GM21723 (cell line): ENCODE measurements at regions not wholly inside any gene's neighbourhood (a gene's known extent, or its start where the extent isn't known, plus 50 kb on each side); places are given as distances from the start of the nearest gene placed in this dataset.

ENCODE experiments used
- ATAC-seq: cut with Tn5 transposase; IDR thresholded peaks from one replicate; pipeline ENCODE4 v1.9.1; 2021; ENCODE audit warnings: mild to moderate bottlenecking, moderate library complexity; ENCODE audit not compliant: unreplicated experiment

DNA sequence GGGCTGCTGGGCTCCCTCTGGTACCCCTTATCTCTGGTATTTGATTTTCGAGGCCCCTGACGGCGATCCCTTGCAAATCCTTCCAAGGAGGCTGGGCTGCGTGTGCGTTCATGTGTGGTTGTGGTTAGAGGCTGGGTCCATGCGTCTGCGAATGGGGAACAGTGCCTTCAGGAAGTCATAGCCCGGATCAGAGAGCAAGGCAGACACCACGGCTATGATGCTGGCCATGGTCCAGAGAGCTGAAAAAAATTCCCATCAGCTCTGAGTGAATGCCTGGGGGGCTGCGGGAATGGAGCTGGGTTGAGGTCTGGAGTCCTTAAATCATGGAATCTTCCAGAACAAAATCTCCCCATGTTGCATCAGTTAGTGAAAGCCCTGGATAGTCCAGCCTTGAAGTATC lies 145.5 kb downstream of the ACKR3 start:
- no peak for ATAC-seq

DNA sequence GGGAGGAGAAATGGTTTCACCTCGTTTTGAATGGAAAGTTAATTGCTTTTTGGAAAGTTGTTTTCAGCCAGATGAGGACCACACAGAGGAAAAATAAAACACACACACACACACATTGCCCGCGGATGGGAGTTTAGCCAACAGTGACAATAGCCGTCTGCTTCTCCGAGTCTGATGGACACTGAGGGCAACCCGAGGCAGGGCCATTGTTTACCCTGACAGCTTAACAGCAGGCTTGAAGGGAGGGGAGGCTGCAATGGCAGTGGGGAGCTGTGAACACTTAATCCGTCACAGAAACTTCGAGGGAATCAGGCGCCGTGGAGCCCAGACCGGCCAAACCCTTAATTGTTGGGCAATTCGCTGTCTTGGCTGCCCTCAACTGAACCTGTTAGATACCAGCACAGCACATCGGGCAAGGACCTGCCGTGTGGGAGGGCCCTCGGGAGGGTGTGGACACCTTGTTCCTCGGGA lies 145.9 kb downstream of the ACKR3 start:
- no peak for ATAC-seq

DNA sequence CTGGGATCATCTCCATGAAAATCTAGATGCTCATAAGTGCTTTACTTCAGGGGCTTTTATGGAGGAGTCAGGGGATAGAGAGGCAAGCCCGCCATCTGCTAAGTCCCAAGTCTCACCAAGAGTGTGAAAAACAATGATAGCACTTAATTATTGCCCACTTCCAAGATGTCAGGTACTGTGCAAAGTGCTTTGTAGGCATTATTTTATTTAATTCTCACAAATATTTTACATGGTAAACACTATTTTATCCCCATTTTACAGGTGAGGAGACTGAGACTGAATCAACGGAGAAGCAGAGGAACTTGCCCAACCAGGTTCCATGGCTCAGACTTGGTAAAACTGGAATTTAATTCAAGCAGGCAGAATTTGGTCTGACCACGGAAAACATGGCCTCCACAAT lies 147.5 kb downstream of the ACKR3 start:
- no peak for ATAC-seq

DNA sequence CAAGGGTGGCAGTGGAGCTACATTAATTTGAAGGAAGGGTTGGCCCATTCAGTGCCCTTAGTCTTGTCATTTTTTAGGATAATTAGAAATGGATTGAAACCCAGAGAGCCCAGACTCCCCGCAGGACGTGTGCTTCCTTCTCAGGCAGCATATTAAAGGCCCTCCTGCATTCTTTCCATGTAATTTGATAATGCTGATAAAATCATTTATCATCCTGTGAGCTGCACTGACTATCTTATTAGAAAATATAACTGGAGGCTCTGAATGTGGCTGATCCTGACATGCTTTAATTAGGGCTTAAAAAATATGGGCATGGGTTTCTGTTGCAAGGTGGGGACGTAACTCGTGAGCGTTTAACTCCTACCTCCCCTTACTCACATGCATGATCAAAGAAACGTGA lies 148.1 kb downstream of the ACKR3 start:
- ATAC-seq = no peak

DNA sequence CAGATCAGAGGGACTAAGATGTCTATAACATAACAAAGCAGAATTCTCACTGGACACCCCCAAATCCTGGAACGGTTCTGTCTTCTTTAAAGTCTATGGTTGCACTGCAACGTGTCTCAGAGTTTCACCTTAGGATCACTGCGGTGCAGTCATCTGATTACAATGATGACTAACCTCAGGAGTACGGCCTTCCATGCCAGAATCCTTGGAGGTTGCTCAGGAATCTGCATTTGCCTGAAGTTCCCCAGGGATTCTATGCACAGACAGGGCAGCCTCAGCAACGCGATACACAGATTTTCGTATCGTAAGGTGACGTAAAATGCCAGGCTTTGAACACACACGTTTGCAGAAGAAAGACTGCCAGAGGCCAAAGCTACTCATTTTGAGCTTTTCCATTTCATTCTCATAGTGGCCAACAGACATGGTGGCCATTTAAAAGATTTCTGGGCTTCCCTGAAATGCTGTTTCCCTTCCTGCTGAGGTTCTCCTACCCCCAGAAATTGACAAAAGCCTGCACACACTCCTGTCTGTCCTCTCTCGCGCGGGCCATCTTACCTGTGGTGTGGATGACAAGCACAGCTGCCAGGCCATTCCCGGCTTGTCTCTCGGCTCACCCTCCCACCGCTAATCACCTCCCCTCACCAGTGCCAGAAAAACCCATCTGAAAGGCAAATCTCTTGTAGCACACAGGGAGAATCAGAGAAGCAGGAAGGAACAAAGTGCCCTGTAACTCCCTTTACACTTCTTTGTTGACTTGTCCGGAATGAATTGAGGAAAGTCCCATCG lies 148.8 kb downstream of the ACKR3 start:
- no peak for ATAC-seq

DNA sequence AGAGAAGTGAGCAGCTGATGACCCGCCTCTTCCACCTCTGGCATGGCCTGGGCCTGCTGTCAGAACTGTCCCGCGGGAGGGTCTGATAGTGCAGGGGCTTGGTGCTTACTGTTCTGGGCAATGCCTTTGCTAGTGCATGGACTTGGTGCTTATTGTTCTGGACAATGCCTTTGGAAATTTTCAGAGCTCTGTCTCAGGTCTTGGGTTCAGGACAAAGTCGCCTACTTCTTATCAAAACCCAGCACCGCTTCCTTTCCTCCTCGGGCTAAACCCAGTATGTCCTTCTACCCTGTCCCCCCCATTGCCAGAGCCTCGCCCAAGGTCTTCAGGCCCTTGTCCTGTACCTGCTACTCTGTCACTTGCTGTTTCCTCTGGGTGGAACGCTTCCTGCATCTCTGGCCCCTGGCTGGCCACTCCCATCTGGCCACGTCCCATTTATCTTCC lies 149.6 kb downstream of the ACKR3 start:
- no peak for ATAC-seq

DNA sequence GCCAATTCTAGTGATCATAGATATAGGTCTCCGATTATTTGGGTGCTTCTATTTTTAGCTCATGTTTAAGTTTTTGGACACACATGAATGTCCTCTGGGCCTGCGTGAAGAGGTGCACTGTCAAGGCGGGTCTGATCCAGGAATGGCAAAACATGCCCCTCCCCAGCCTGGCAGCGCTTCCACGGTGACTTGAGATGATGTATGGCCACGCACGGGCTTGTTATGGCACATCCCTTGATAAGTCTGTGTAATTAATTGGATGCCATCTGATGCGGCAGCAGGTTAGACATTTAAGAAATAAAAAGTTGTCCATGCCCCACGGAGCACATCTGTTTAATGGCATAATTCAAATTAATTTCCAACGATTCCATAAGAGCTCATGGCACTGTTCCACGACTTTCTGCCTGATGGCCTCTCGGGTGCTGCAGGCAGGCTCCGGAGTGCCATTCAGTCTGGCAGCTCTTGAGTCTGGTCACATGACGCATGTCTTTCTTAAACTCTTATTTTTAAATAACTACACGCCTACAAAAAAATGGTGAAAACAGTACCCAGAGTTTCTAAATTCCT lies 151.4 kb downstream of the ACKR3 start:
- ATAC-seq = no peak

DNA sequence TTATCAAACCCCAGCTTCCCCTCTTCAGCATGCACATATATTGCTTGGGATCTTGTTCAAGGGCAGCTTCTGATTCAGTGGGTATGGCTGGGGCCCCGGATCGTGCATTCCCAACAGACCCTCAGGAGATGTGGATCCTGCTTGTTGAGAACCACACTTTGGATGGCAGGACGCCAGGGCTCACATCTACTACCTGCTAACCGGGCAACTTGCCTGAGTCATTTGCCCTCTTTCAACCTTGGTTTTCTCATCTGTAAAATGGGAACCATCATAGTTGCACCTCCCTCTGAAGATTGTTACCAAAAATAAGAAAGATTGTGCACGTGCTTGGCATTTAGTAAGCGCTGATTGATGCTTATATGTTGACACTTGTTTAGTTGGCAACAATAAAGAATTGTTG lies 154.6 kb downstream of the ACKR3 start:
- no peak for ATAC-seq

DNA sequence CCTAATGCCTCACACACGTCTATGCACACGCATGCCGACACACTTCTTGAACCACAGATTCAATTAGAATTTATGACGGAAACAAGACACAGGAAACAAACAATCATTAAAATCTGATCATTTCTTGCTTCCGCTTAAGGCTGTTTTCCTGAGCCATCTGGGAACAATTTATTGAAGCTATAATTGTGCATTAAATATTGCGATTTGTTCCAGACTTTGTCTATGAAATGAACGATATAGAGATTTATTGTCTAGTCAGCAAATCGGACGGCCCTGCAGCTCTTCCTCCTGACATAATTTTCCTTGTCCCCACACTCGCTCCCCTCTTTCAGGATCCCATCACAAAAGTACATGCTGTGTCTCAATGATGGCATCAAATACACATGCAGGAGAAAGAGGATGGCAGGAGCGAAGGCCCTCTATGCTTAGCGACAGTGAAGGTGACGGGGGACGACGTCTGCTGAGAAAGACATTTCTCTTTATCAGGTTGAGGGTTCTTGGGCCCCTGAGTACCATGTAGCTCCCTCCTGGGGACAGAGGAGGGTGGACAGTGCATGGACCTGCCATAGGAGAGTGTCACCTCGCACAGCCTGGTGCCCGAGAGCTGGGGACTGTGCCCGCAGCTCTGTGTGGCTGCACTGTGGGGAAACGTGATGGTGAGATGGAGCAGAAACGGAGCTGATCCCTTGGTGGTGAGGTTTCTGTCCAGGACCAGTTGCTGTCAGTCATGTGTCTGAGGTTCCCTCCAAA lies 157.3 kb downstream of the ACKR3 start:
- no peak for ATAC-seq

DNA sequence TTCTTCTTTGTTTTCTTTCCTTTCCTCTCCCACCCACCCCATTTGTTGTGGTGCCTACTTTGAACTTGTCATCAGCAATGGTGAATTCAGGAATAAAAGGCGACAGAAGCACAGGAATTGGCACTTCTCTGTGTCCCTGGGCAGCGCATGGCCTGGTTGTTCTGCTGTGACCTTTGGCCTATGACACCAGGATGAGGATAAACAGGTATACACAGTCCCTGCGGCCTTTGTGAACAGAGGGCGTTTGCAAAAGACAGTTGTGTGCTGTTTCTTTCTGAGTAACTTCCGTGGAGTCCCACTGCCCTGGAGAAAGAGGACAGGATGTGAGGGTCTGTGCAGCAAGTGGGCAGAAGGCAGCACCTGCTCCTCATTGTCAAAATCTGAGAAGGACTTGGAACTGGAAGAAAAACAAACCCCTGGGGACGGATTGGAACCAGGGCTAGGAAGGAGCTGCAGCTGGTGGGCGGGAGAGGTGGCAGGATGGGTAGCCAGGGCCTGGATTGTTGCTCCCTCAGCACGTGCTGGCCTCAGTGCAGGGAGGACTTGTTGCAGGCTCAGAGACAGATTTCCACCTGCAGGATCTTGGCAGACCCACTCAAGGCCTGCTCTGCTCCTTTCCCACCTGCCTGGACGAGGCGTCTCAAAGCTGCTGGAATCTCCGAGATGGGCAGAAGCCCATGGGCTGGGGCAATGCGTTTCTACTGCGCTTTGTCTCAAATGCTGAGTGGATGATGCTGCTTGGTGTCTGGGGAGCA lies 159.5 kb downstream of the ACKR3 start:
- ATAC-seq = no peak

DNA sequence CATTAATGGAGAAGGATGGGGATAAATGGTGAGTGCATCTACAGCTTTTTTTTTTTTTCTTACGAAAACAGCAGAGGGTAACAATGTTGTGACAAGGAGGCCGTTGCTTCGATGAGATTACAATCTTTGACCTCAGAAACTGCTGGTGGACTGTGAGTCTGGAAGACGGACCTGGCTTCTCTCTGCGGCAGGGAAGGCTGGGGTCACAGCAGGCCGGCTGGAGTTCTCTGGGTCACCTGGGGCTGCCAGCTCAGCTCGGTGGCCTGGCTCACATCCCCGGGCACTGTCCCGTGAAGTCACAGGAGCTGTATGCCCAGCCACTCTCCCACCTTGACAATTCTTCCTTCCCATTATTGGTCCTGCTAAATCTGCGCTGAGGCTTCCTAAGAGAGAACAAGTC lies 160.8 kb downstream of the ACKR3 start:
- ATAC-seq = no peak

DNA sequence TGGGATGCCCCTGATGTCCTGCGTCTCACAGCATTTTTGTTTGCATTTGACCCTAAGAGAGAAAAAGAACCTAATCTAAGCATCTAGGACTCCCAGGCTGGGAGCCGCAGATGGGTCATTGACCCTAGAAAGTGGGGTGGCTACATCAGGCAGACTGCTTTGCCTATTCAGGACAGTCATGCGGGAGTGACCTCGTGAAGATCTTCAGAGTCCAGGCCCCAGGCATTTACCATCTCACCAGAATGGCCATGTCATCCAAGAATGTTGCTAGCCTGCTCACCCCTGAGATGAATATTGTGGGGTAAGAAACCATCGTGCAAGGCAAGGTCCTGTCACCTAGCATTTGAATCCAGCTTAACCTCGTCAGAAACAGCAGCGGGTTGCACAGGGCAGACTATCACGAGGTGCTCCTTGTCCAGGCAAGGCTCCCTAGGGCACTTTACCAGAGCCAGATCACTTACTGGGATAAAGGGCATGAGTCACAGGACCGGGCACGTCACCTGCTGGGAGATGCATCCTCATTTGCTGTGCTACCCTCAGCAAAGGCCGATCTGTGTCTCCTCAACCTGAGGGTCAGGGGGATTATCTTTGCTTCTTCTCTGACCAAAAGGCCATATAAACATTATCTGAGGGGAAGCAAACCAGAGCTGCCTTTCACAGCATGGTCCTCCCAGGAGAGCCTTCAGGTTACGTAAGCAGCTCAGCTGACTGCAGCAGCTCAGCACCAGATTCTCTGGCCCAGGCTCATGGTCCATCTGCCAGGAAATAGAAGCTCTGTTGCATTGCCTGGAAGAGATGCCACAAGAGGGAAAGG lies 162.3 kb downstream of the ACKR3 start:
- no peak for ATAC-seq

DNA sequence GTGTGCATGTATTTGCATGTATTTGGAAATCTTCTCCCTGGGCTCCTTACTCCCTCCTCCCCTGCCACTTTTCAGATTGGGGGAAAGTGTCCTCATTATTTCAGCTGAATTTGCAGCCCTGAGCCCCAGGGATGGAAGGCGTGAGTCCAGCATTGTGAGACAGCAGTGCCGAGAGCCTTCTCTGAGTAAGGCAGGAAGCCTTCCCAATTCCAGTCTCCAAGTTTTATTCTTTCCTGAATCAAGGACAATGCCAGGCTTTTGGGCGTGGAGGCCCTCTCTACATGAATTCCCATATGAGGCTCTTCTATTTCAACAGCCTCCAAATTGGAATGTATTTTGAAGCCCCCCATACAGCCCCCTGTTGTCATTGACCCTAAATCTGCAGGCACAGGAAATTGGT lies 163.5 kb downstream of the ACKR3 start:
- ATAC-seq = no peak

DNA sequence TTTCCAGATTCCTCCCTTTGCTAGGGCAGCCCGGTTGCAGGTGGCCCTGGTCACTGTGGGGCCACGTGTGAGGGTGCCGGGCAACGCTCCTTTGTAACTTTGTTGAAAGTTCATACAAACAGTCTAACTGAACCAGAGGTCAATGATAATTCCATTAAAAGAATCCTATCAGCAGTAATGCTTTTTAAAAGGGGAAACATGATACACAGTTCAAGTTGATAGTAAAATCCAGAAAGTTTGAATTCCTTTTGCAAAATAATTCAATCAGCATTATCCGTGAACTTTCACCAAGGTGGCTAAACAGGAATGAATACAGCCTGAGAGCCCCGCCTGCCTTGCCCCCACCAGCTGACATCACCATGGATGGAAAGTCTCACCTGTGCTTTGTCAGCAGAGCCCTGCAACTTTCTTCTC lies 166.2 kb downstream of the ACKR3 start:
- no peak for ATAC-seq

DNA sequence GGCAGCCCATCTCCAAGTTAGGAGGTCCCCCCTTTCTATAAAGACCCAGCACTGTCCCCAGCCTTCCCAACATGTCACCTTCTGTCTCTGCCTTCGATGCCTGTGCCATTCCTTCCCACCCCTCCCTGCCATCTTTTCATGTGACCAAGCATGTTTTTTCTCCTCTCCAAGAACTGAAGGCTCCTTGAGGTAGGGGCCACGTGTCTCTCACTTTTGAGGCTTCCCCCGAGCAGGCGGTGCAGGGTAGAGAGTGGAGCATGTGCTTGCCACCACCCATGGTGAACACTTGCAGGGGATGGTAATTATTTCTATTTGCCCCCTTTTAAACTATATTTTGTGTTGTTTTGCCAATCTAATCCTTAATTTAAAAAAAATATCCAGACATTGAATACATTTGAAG lies 168.4 kb downstream of the ACKR3 start:
- ATAC-seq = no peak

DNA sequence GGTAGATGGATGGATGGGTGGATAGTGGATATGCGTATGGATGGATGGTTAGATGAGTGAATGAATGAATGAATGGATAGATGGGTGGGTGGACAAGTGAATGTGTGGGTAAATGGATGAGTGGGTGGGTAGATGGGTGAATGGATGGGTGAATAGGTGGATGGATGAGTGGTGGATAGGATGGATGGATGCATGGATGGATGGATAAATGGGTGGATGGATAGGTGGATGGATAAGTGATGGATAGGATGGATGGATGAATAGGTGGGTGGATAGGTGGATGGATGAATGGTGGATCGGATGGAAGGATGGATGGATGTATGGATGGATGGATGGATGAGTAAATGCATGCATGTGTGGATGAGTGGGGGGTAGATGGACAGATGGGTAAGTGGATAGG lies 169.3 kb downstream of the ACKR3 start:
- no peak for ATAC-seq

DNA sequence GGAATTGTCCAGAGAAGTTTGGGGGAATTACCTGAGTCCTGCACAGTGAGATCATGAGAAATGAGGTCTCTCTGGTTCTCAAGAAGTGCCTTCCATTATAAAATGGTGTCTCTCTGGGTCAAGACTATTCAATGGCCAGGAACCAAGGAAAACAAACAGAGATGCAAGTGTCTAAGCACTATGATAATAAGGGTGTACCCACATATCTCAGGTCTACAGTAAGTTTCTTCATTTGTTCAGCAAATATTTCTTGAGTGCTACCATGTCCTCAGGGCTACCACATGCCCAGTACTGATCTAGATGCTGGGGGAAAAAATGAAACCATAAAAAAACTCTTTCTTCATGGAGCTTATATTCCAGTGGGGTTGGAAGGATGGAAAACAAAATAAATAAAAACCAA lies 170.0 kb downstream of the ACKR3 start:
- no peak for ATAC-seq

DNA sequence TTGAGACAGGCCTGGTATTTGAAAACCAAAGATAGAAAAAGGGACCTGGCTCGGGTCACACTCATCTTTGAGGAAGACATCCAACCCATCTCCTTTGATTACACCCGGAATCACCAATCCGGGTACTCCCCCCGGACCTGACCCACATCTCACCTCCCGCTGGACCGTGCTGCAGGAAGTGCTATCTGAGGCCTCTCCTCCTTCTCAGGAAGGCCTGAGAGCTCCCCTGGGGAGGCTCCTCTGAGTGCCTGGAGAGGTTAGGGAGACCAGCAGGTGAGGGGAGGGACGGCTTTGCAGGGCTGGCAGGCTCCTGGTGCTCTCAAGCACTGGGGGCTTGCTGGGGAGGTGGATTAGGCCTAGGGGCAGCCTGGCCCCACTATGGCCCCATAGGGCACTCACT lies 170.9 kb downstream of the ACKR3 start:
- ATAC-seq = no peak

DNA sequence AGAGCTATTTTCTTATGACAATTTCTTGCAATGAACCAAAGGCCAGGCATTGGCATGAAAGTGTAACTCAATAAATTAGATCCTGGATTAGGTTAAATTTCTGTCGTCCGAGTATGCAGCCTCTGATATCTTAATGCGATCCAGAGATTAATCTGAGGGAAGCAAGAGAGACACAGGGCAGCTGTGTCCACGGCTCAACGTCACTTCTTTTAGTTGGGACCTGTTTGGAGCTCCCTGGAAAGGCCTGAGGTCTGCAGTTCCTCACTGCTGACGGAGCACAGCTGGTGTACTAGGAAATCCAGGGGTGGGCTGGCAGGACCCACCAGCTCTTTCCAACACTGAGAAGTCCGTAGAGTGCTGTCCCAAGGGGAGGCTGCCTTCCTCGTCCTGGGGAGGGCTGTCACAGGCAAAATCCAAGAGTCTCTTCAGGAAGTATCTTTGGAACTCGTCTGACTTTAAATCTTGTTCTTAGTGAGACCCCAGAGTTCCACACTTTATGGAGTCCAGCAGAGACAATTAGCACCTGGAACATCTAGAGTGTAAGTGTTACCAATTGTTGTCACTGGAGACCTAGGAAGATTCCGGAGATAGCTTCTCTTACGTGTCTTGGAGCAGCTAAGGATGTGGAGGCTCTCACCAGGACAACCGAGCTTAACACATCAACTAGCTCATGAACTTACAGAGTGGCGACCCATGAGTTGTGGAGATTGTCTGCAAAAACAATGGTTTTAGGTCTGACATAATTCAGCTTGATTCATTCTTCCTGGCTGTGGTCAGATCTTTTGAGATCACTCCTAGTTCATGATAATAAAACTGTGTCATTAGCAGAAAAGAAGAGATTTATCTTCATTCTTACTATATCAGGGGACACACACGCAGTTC lies 173.7 kb downstream of the ACKR3 start:
- ATAC-seq = no peak

DNA sequence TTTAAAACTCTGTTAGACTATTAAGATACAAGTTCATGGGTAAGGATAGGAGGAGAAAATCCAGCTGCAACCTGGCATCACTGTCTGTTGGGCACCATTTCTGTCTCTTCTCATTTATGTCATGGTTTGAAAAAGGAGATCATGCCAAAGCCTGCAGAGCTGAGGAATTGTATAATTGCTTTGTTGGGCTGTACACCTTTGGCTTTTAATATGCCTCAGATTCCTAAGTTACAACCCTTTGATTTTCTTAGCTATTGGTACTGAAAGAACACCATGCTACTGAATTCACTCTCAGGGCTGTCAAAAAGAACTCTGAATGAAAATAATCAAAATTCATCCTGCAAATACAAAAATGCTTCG lies 174.3 kb downstream of the ACKR3 start:
- ATAC-seq = no peak
